AG09319 (cell line): ENCODE measurements at regions not wholly inside any gene's neighbourhood (a gene's known extent, or its start where the extent isn't known, plus 50 kb on each side); places are given as distances from the start of the nearest gene placed in this dataset.

Experiments
- DNase-seq: peaks from one replicate; pipeline ENCODE4 v3.0.0-alpha.2; 2010; ENCODE audit warnings: low read depth; ENCODE audit errors: extremely low read depth
- CTCF ChIP-seq: IDR thresholded peaks from 2 replicates; pipeline ENCODE4 v1.5.1; 2011; ENCODE audit warnings: low read depth, mild to moderate bottlenecking, inconsistent platforms, low read length, moderate library complexity

DNA sequence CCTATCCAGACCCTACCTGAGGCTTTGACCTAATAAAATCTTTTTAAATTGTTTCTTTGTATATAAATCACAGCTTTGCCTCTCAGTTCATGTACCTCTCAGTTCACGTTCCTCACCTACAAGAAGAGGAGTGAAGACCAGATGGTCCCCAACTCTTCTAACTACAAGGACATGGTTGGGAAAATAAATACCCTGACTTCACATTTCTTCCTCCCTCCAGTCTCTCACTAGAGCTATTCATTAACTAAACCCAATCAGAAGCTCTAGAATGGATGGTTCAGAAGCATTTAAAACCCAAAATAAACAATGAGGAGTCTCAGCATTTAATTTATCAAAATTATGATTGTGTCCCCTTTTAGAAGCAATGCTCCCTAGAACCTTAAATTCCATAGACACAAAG is 97.3 kb upstream of the AGTR1 start:
- no peak for TF ChIP-seq CTCF
- DNase-seq, result no peak

DNA sequence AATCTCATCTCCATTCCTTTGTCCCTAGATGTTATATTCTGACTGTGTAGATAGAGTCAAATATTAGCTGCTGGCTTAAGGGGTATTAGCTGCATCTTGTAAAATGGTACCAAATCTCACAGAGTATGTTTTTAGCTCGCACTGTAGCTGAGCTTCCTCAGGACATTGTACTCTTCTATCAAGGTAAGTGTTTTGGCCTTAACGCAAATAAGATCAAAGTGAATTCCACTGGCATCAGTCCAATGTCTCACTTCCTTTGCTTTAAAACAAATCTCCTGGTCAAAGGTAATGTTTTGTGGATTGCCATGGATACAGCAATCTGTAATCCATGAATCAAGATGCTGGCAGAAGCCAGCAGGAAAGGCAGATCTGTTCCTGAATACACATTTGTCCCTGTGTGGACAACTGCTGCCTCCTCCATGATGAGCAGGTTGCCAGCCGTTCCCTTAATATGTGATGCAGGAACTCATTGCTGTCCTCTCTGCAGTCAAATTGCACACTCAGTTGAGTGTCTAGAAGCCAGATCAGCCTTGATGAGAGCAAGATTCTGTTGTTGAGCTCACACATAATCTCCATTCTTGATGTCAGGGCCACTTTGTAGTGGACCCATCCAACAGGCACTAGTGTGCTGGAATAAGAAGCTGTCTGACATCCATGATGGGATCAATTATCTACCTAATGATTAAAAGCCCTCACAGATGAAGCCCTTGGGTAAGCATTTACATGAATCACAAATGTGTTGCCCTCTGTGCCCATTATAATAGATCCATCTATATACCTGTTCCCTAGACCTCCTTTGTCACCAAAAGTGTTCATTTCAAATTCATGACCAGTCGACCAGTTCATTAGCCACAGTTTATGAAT is 96.6 kb upstream of the AGTR1 start:
- no peak for TF ChIP-seq CTCF
- DNase-seq, result no peak

DNA sequence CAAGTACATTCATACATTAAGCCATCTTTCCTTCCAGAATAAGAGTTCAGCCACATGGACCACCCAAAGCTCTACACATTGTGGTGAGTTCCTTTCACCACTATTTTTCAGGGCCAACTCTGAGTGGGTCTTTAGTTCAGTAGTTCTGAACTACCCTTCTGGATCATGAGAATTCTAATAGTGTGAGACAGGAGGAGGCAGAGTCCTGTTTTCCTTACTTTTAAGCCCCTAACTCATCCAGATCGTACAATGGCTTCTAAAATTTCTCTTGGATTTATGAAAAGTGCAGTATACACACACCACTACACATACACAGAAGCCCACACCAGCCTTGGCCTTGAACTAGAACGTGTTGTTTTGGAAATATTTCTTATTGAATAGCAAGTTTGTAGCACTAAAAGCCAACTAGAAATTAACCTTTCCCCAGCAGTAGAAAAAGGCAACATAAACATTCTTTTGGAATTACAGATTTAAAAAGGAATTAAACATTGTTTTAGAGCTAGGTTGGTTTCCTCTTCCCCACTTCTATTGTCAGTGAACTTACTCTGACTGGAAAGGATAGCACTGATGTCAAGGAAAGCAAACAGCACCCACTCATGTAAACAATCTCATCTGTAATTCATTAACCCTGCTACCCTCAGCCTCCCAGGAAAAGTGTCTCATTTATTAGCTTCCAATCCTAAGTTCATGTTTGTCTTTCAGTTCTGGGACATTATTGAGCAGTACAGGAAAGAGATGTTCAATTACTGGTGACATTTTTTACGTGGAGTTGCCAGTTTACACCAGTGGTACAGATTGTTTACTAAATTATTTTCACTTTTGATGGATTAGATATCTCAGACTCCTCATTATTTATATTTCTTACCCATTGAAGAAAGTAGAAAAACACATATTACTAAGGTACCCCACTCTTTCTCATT is 95.7 kb upstream of the AGTR1 start:
- TF ChIP-seq CTCF, result no peak
- no peak for DNase-seq

GRCh38 chr3:148604270-148605085 is 93.2 kb upstream of the AGTR1 start:
- TF ChIP-seq CTCF, result no peak
- no peak for DNase-seq

DNA sequence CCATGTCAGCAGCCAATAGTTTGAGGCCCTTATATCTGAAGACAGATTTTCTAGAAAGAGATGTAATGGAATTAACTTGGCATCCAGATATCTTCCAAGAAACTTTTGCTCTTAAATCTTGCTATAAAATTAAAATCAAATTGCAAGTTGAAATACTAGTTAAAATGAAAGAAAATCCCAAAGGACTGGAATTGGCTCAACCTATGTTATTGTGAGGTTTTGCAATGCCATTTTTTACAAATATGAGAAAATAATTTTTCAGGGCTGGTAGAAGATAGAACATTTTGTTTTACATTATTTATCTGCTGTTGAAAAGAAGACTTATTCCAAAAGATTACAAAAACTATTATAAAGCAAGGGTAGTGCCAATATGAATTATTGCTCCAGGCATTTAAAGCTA is 92.2 kb upstream of the AGTR1 start:
- DNase-seq, result no peak
- no peak for TF ChIP-seq CTCF

DNA sequence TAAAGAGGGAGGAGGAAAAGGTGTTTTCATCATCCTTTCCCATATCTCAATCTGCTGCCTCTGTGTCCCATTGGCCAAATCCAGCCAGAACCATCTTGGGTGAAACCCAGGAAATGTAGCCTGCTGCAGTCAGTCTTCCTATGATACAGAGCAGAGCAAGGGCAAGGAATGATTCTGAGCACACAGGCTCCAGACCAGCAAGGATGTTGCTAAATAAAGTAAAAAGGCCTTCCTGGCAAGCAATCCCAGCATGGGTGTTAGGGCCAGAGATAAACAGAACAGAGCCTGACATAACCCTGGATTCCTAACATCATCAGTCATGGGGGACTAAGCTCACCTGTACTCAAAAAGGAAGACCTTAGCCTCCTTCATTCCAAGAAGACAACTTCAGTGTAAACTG is 90.7 kb upstream of the AGTR1 start:
- no peak for DNase-seq
- TF ChIP-seq CTCF, result no peak
